ENCODE measurements at regions not wholly inside any gene's neighbourhood (a gene's known extent, or its start where the extent isn't known, plus 50 kb on each side); places are given as distances from the start of the nearest gene placed in this dataset.
"Not testable (repeated sequence)": the region's sequence is repeated elsewhere in the genome, so short reads cannot be mapped to it uniquely, and the experiment has no call there.

GRCh38 chr12:100083308-100083707, 59.4 kb downstream of the BLTP3B start:
- no peak for DNase-seq

- DNase-seq: not testable (repeated sequence)
Measured at GRCh38 chr12:100078777-100079176, 63.9 kb downstream of the BLTP3B start.

DNA sequence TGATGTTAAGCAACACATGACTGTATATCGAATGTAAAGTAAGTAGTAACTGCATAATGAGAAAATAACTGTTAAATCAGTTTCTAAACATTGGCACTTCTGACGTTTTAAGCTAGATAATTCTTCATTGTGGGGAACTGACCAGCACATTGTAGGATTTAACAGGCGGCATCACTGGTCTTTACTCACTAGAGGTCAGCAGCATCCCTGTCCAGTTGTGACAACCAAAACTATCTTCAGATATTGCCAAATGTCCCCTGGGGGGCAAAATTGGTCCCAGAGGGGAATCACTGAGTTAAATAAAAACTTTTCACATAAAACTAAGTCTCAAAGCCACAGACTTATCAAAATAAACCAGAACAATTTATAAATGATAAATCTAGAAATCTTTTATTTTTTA, 65.3 kb downstream of the BLTP3B start:
- DNase-seq: no peak

- no peak for DNase-seq
Measured at GRCh38 chr12:100075598-100075997, 67.1 kb downstream of the BLTP3B start.

GRCh38 chr12:100069795-100070194, 72.9 kb downstream of the BLTP3B start:
- no peak for DNase-seq

- no peak for DNase-seq
Measured at GRCh38 chr12:100068305-100068704, 74.4 kb downstream of the BLTP3B start.

DNA sequence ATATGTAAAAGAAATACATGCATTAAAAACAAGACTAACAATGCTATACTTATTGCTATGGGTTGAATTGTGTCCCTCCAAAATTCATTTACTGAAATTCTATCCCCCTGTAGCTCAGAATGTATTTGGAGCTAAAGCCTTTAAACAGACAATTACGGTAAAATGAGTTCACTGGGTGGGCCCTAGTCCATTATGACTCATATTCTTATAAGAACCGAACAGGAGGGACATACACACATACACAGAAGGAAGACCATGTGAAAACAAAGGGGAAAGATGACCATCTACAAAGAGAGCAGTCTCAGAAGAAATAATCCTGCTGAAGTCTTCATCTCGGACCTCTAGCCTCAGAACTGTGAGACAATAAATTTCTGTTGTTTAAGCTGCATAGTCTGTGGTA, 77.1 kb upstream of the ANKS1B start:
- DNase-seq: no peak

- DNase-seq: peak in 1 of 58 donors; percentile 22
Measured at GRCh38 chr12:100058482-100059029, 73.8 kb upstream of the ANKS1B start.

GRCh38 chr12:100046202-100046601, 61.5 kb upstream of the ANKS1B start:
- DNase-seq: not testable (repeated sequence)

DNA sequence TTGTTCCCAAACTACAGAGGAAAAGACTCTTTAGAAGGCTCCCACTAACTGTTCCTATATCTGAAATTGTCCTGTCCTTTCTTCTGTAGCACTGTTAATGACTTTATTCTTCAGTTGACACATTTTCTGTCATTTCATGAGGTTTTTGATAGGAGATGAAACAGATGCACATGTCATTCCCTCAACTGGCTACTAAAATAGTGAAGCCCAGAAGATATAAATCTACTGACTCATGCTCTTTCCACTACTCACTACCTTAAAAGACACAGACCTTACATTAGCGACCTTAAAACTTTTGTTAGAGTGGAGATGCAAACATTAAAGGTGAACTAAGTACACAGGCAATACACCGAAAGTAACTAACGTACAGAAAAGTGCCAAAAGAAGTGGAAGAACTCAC, 59.5 kb upstream of the ANKS1B start:
- DNase-seq: no peak

- DNase-seq: no peak
Measured at GRCh38 chr12:100043631-100044030, 58.9 kb upstream of the ANKS1B start.

Data from anterior cingulate cortex (tissue), 58 donors.